GM12878 (cell line): ENCODE measurements at regions not wholly inside any gene's neighbourhood (a gene's known extent, or its start where the extent isn't known, plus 50 kb on each side); places are given as distances from the start of the nearest gene placed in this dataset.

Experiments used
- EZH2 ChIP-seq: IDR thresholded peaks from 2 replicates; pipeline ENCODE4 v1.6.1; 2012; ENCODE audit warnings: low read depth, mild to moderate bottlenecking, control low read depth, inconsistent platforms, low read length, borderline replicate concordance; ENCODE audit not compliant: control insufficient read depth
- MEF2A ChIP-seq: IDR thresholded peaks from 2 replicates; pipeline ENCODE4 v1.6.1; 2011; ENCODE audit warnings: low read depth, mild to moderate bottlenecking, low read length, moderate library complexity; ENCODE audit not compliant: insufficient read depth
- RUNX3 ChIP-seq: IDR thresholded peaks from 2 replicates; pipeline ENCODE4 v1.6.1; 2012; ENCODE audit warnings: low read length, inconsistent platforms
- TF ChIP-seq, protein P1 (sequence below): IDR thresholded peaks from 2 replicates; pipeline ENCODE4 v1.6.1; 2012; ENCODE audit warnings: low read depth, low read length, improper control_type of control experiment

- TF ChIP-seq, protein P1, sequence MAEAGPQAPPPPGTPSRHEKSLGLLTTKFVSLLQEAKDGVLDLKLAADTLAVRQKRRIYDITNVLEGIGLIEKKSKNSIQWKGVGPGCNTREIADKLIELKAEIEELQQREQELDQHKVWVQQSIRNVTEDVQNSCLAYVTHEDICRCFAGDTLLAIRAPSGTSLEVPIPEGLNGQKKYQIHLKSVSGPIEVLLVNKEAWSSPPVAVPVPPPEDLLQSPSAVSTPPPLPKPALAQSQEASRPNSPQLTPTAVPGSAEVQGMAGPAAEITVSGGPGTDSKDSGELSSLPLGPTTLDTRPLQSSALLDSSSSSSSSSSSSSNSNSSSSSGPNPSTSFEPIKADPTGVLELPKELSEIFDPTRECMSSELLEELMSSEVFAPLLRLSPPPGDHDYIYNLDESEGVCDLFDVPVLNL: no peak
- no peak for TF ChIP-seq RUNX3
- TF ChIP-seq MEF2A: no peak
- TF ChIP-seq EZH2: no peak
Measured at GRCh38 chr18:69162649-69163048, 238.0 kb upstream of the DOK6 start.
